ENCODE measurements at regions not wholly inside any gene's neighbourhood (a gene's known extent, or its start where the extent isn't known, plus 50 kb on each side); places are given as distances from the start of the nearest gene placed in this dataset.

DNA sequence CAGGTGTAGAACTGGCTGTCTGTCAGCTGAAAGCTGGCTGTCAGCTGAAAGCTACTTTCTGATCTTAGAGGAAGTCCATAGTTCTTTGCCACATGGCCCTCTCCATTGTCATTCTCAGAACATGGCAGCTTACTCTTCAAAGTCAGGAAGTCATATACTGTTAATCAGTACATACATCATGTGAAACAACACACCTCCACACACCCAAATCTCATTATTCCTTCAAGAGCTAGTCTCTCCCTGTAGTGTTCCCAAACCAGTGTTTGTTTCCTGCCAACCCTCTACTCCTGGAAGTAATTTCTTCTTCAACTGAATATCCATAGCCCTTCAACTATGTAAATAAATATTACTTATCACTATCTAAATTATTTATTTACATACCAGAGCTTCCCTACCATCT lies 58.9 kb downstream of the OR5AK2 start:
- TF ChIP-seq, protein P1, sequence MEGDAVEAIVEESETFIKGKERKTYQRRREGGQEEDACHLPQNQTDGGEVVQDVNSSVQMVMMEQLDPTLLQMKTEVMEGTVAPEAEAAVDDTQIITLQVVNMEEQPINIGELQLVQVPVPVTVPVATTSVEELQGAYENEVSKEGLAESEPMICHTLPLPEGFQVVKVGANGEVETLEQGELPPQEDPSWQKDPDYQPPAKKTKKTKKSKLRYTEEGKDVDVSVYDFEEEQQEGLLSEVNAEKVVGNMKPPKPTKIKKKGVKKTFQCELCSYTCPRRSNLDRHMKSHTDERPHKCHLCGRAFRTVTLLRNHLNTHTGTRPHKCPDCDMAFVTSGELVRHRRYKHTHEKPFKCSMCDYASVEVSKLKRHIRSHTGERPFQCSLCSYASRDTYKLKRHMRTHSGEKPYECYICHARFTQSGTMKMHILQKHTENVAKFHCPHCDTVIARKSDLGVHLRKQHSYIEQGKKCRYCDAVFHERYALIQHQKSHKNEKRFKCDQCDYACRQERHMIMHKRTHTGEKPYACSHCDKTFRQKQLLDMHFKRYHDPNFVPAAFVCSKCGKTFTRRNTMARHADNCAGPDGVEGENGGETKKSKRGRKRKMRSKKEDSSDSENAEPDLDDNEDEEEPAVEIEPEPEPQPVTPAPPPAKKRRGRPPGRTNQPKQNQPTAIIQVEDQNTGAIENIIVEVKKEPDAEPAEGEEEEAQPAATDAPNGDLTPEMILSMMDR (IDR thresholded peaks at IDR 0.05), result no peak
- TF ChIP-seq POLR2A (IDR thresholded peaks at IDR 0.05), result no peak
